Karpas-422 (cell line): ENCODE measurements at regions not wholly inside any gene's neighbourhood (a gene's known extent, or its start where the extent isn't known, plus 50 kb on each side); places are given as distances from the start of the nearest gene placed in this dataset.

Experiments
- DNase-seq: peaks from one replicate; pipeline ENCODE4 v3.0.0-alpha.2; 2015
- H2AFZ ChIP-seq: fragments of 200-600 bp; sonication (generic); 2 replicates; pipeline ENCODE4 v1.6.1; 2014; ENCODE audit warnings: antibody characterized with exemption, low read length, mixed read lengths
- H3K27ac ChIP-seq: fragments of 200-600 bp; sonication (generic); 2 replicates; pipeline ENCODE4 v1.5.1; 2014; ENCODE audit warnings: mild to moderate bottlenecking, low read length, moderate library complexity
- H3K27me3 ChIP-seq: fragments of 200-600 bp; sonication (generic); 2 replicates; pipeline ENCODE4 v1.6.1; 2014; ENCODE audit warnings: low read length, mixed read lengths
- H3K36me3 ChIP-seq: fragments of 200-600 bp; sonication (generic); 2 replicates; pipeline ENCODE4 v1.6.1; 2014; ENCODE audit warnings: low read length, mixed read lengths; ENCODE audit not compliant: insufficient read depth
- H3K4me1 ChIP-seq: fragments of 200-600 bp; sonication (generic); 2 replicates; pipeline ENCODE4 v1.6.1; 2014; ENCODE audit warnings: mild to moderate bottlenecking, low read length, mixed read lengths
- H3K4me2 ChIP-seq: fragments of 200-600 bp; sonication (generic); 2 replicates; pipeline ENCODE4 v1.6.1; 2014; ENCODE audit warnings: low read length, low read depth, mild to moderate bottlenecking; ENCODE audit not compliant: poor library complexity, severe bottlenecking
- H3K4me3 ChIP-seq: fragments of 200-600 bp; sonication (generic); 2 replicates; pipeline ENCODE4 v1.5.1; 2014; ENCODE audit warnings: mild to moderate bottlenecking, antibody characterized with exemption, low read length, mixed read lengths
- H3K79me2 ChIP-seq: fragments of 200-600 bp; sonication (generic); 2 replicates; pipeline ENCODE4 v1.6.1; 2014; ENCODE audit warnings: mild to moderate bottlenecking, low read length, mixed read lengths
- H3K9ac ChIP-seq: fragments of 200-600 bp; sonication (generic); 2 replicates; pipeline ENCODE4 v1.6.0; 2014; ENCODE audit warnings: low read length
- H3K9me2 ChIP-seq: fragments of 200-600 bp; sonication (generic), shearing (Covaris generic); replicated peaks from 2 replicates; pipeline ENCODE4 v1.6.0; 2014; ENCODE audit warnings: mild to moderate bottlenecking, low read length, moderate library complexity; ENCODE audit not compliant: insufficient read depth
- H3K9me3 ChIP-seq: fragments of 300-700, 200-600 bp; sonication (generic); 2 replicates; pipeline ENCODE4 v1.6.1; 2014; ENCODE audit warnings: low read length, mixed read lengths
- H4K20me1 ChIP-seq: fragments of 200-600 bp; sonication (generic); 2 replicates; pipeline ENCODE4 v1.6.1; 2014; ENCODE audit warnings: mild to moderate bottlenecking, antibody characterized with exemption, low read length, low read depth; ENCODE audit not compliant: insufficient read depth

GRCh38 chr18:71471963-71472725 is 1072.0 kb downstream of the CBLN2 start:
- H3K4me2 ChIP-seq: no peak overlapping the region

GRCh38 chr18:71456206-71456605 is 1087.9 kb downstream of the CBLN2 start:
- peaks cover 8% of the 10 kb centered on the region; the same call in 1 of the 2 replicates for H3K9me2 ChIP-seq
- no peaks in the 10 kb centered on the region for H3K79me2 ChIP-seq
- H4K20me1 ChIP-seq: no peaks in the 10 kb centered on the region
- no peak overlapping the region for H3K27ac ChIP-seq
- no peak overlapping the region for H2AFZ ChIP-seq
- H3K4me3 ChIP-seq: no peak overlapping the region
- no peak overlapping the region for H3K4me2 ChIP-seq
- H3K9ac ChIP-seq: no peak overlapping the region
- H3K27me3 ChIP-seq: no peaks in the 10 kb centered on the region
- no peaks in the 10 kb centered on the region for H3K36me3 ChIP-seq
- no peaks in the 10 kb centered on the region for H3K4me1 ChIP-seq
- no peak for DNase-seq
- peaks cover 40% of the 10 kb centered on the region for H3K9me3 ChIP-seq

More at GRCh38 chr18:71471963-71472725, 1072.0 kb downstream of the CBLN2 start:
- no peaks in the 10 kb centered on the region for H3K79me2 ChIP-seq
- no peak overlapping the region for H3K9ac ChIP-seq
- H3K9me2 ChIP-seq: no peaks in the 10 kb centered on the region; the same call in 1 of the 2 replicates
- no peak overlapping the region for H3K4me3 ChIP-seq
- H3K27ac ChIP-seq: no peak overlapping the region
- no peak overlapping the region; the same call in 1 of the 2 replicates for H2AFZ ChIP-seq
- no peaks in the 10 kb centered on the region for H3K36me3 ChIP-seq
- H4K20me1 ChIP-seq: no peaks in the 10 kb centered on the region
- no peak for DNase-seq
- no peaks in the 10 kb centered on the region for H3K4me1 ChIP-seq
- no peaks in the 10 kb centered on the region for H3K27me3 ChIP-seq
- H3K9me3 ChIP-seq: peaks cover 11% of the 10 kb centered on the region; the same call in 1 of the 2 replicates

DNA sequence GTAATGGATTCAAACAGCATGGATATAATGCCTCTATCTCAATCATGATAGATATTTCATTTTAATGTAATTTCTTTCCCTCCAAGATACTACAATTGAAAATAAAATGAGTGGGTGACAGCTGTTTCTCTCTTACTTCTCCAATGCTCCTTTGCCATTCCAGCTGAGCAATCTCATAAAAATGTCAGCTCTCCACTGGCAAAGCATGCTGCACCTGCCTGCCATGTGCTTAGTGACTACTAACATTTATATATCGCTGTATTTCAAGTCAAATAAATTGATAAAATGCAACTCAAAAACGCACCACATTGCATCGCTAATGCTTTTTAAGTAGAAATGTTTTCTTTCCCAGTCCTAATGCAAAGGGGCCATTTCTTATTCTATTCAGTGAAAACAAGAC is 1093.9 kb downstream of the CBLN2 start:
- Histone ChIP-seq H3K4me3 (no peak overlapping the region), H3K79me2 (no peaks in the 10 kb centered on the region)

DNA sequence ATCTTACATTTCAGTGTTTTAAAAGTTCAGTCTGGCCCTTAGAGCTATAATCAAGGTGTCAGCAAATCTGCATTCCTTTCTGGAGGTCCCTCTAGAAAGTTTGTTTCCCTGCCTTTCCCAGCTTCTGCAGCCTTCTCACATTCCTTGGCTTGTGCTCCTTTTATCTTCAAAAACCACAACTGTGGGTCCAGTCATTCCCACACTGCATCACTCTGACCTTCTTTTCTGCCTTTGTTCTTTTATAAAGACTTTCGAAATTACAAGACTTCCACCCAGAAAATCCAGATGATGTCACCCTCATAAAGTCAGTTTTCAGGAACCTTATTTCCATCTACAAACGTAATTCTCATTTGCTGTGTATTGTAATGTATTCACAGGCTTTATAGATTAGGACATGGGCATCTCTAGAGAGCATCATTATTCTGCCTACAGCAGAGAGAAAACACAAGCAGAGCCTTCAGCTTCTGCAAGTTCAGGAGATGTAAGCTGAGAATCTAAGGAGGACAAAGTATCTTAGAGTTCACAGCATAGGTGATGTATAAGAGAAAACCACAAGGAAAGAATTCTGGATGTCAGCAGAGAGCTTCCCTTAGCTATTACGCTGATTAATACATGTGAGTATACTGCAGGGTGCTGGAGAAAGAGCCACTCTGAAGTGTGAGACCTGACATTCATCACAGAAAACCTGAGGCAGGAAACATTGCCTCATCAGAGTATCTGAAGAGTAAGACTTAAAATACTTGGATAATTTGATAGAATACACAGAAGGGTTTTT is 1100.2 kb downstream of the CBLN2 start:
- Histone ChIP-seq H4K20me1 (no peaks in the 10 kb centered on the region), H3K27me3 (no peaks in the 10 kb centered on the region), H2AFZ (no peak overlapping the region), H3K4me2 (no peak overlapping the region), H3K9me2 (no peaks in the 10 kb centered on the region), H3K4me3 (no peak overlapping the region), H3K36me3 (no peaks in the 10 kb centered on the region; the same call in 1 of the 2 replicates), H3K4me1 (no peaks in the 10 kb centered on the region), H3K9me3 (peaks cover 49% of the 10 kb centered on the region), H3K27ac (no peak overlapping the region), H3K9ac (no peak overlapping the region), H3K79me2 (no peaks in the 10 kb centered on the region)
- no peak for DNase-seq

More for the DNA sequence above, 1093.9 kb downstream of the CBLN2 start:
- Histone ChIP-seq H3K36me3 (no peaks in the 10 kb centered on the region), H3K4me1 (no peaks in the 10 kb centered on the region), H4K20me1 (no peaks in the 10 kb centered on the region), H3K4me2 (no peak overlapping the region), H3K9ac (no peak overlapping the region), H2AFZ (no peak overlapping the region), H3K27me3 (no peaks in the 10 kb centered on the region), H3K9me2 (peaks cover 8% of the 10 kb centered on the region; the same call in 1 of the 2 replicates), H3K27ac (no peak overlapping the region), H3K9me3 (peaks cover 31% of the 10 kb centered on the region)
- DNase-seq: no peak

DNA sequence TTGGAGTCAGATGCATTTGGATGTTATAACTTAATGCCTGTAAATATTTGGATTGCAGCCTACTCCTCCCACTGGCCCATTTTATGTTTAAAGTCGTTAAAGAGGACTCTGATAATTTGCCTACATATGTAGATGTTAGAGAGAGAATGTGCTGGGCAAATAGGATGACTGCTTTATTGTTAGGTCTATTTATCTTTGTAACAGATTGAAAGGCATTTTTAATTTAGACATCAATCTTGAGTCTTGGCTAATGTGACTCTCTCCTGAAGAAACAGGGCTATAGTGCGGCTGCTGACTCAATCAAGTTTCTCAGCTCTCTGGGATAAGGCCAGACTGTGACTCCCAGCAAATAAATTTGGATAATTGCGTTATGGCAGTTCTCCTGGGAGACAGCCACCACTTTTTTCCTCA is 1101.4 kb downstream of the CBLN2 start:
- Histone ChIP-seq H2AFZ (no peak overlapping the region), H3K79me2 (no peaks in the 10 kb centered on the region), H3K9ac (no peak overlapping the region), H3K36me3 (no peaks in the 10 kb centered on the region; the same call in 1 of the 2 replicates), H3K9me3 (peaks cover 57% of the 10 kb centered on the region), H3K9me2 (no peaks in the 10 kb centered on the region), H4K20me1 (no peaks in the 10 kb centered on the region), H3K27ac (no peak overlapping the region), H3K27me3 (no peaks in the 10 kb centered on the region), H3K4me3 (no peak overlapping the region), H3K4me1 (no peaks in the 10 kb centered on the region), H3K4me2 (no peak overlapping the region)
- DNase-seq: no peak

GRCh38 chr18:71441156-71441555 is 1103.0 kb downstream of the CBLN2 start:
- no peak overlapping the region for H2AFZ ChIP-seq
- H3K27me3 ChIP-seq: no peaks in the 10 kb centered on the region
- no peaks in the 10 kb centered on the region for H3K79me2 ChIP-seq
- no peaks in the 10 kb centered on the region for H3K9me2 ChIP-seq
- no peak for DNase-seq
- H3K4me2 ChIP-seq: no peak overlapping the region
- H3K9ac ChIP-seq: no peak overlapping the region
- no peaks in the 10 kb centered on the region for H4K20me1 ChIP-seq
- peaks cover 66% of the 10 kb centered on the region for H3K9me3 ChIP-seq
- H3K27ac ChIP-seq: no peak overlapping the region
- no peak overlapping the region for H3K4me3 ChIP-seq
- no peaks in the 10 kb centered on the region; the same call in 1 of the 2 replicates for H3K36me3 ChIP-seq
- H3K4me1 ChIP-seq: no peaks in the 10 kb centered on the region

- H3K4me1 ChIP-seq: no peaks in the 10 kb centered on the region
- H3K9me2 ChIP-seq: no peaks in the 10 kb centered on the region
- H4K20me1 ChIP-seq: no peaks in the 10 kb centered on the region
Measured at GRCh38 chr18:71437511-71437910, 1106.6 kb downstream of the CBLN2 start.

GRCh38 chr18:71433373-71433772 is 1110.8 kb downstream of the CBLN2 start:
- H3K9me2 ChIP-seq: no peaks in the 10 kb centered on the region
- H3K36me3 ChIP-seq: no peaks in the 10 kb centered on the region
- H3K27ac ChIP-seq: no peak overlapping the region
- H3K4me2 ChIP-seq: no peak overlapping the region
- H4K20me1 ChIP-seq: no peaks in the 10 kb centered on the region
- no peak overlapping the region for H3K4me3 ChIP-seq
- H2AFZ ChIP-seq: no peak overlapping the region
- H3K27me3 ChIP-seq: no peaks in the 10 kb centered on the region
- H3K9me3 ChIP-seq: peaks cover 54% of the 10 kb centered on the region
- H3K9ac ChIP-seq: no peak overlapping the region
- H3K79me2 ChIP-seq: no peaks in the 10 kb centered on the region
- no peaks in the 10 kb centered on the region for H3K4me1 ChIP-seq
- no peak for DNase-seq

More at GRCh38 chr18:71437511-71437910, 1106.6 kb downstream of the CBLN2 start:
- Histone ChIP-seq H3K27ac (no peak overlapping the region), H2AFZ (no peak overlapping the region), H3K4me2 (no peak overlapping the region), H3K27me3 (no peaks in the 10 kb centered on the region), H3K36me3 (no peaks in the 10 kb centered on the region; the same call in 1 of the 2 replicates), H3K9me3 (peaks cover 59% of the 10 kb centered on the region), H3K79me2 (no peaks in the 10 kb centered on the region), H3K4me3 (no peak overlapping the region), H3K9ac (no peak overlapping the region)
- DNase-seq: no peak
